Activated CD8-positive, alpha-beta T cell treated with anti-CD3 and anti-CD28 coated beads for 36 hours (primary cell): ENCODE measurements at regions not wholly inside any gene's neighbourhood (a gene's known extent, or its start where the extent isn't known, plus 50 kb on each side); places are given as distances from the start of the nearest gene placed in this dataset.

ENCODE experiments used
- ATAC-seq: fragments of 200-7000 bp; cut with Tn5 transposase; one replicate; pipeline ENCODE4 v1.10.0; 2021; ENCODE audit warnings: mild to moderate bottlenecking, moderate library complexity
- CTCF ChIA-PET: fragments of 350-600 bp; sonication (Branson Sonifier 250); formaldehyde crosslinking; loops from one replicate; lab custom pipeline; 2021; ENCODE audit warnings: antibody characterized with exemption; lab: Charles Lee
- POLR2A ChIA-PET: fragments of 350-600 bp; sonication (Branson Sonifier 250); formaldehyde crosslinking; loops from one replicate; lab custom pipeline; 2021; ENCODE audit warnings: antibody characterized with exemption; lab: Charles Lee
- DNase-seq: peaks from one replicate; pipeline ENCODE4 v3.0.0-alpha.2; 2020
- H3K27ac Mint-ChIP-seq: one replicate; pipeline ENCODE4 v1.8.0; 2021; ENCODE audit warnings: mild to moderate bottlenecking, mixed read lengths
- H3K27me3 Mint-ChIP-seq: one replicate; pipeline ENCODE4 v1.8.0; 2021; ENCODE audit warnings: mixed read lengths
- H3K36me3 Mint-ChIP-seq: one replicate; pipeline ENCODE4 v1.8.0; 2021; ENCODE audit warnings: low read depth, mixed read lengths
- H3K4me1 Mint-ChIP-seq: one replicate; pipeline ENCODE4 v1.8.0; 2021; ENCODE audit warnings: low read depth, mixed read lengths
- H3K4me3 Mint-ChIP-seq: one replicate; pipeline ENCODE4 v1.8.0; 2021; ENCODE audit warnings: mild to moderate bottlenecking, moderate library complexity, mixed read lengths
- H3K9me3 Mint-ChIP-seq: one replicate; pipeline ENCODE4 v1.8.0; 2021; ENCODE audit warnings: mixed read lengths
- intact Hi-C: fragments of 100-400 bp; cut with micrococcal nuclease; formaldehyde crosslinking; loops from one replicate; pipeline ENCODE4 v1.10.0; 2022
- TF ChIP-seq, protein P1 (sequence below): fragments of 200-600 bp; IDR thresholded peaks from one replicate; pipeline ENCODE4 v1.8.0; 2022; ENCODE audit warnings: antibody characterized with exemption, mild to moderate bottlenecking

DNA sequence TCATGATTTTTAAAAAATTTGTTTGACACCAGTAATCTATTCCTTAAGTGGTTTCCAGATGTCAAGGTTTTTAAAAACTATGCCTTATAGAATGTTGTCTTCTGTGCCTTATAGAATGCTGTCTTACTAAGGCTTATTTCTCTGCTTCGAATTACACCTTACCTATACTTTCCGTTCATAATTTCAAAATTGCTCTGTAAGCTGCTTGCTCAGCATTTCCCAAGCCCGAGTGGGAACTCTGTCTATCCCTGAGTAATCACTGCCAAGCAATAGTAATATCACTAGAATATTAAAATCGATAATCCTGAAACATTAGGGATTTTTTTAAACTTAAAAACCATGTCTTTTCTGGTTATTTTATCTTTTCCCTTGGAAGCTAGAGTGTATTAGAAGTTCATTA, 376.3 kb downstream of the PIK3R1 start:
- Mint-ChIP-seq H3K4me1 (no peaks in the 10 kb centered on the region), H3K27me3 (no peaks in the 10 kb centered on the region), H3K27ac (no peak overlapping the region), H3K36me3 (no peaks in the 10 kb centered on the region), H3K4me3 (no peak overlapping the region), H3K9me3 (no peaks in the 10 kb centered on the region)
- DNase-seq (no peak), ATAC-seq (no peak)
- CTCF ChIA-PET = interaction anchor here (1.1 kb wide), 1 partner anchor 74 kb away, joined by 3 read pairs; no protein-coding TSS in a partner anchor
- intact Hi-C loops = no loop called here
- POLR2A ChIA-PET = no interaction called here
- TF ChIP-seq, protein P1, sequence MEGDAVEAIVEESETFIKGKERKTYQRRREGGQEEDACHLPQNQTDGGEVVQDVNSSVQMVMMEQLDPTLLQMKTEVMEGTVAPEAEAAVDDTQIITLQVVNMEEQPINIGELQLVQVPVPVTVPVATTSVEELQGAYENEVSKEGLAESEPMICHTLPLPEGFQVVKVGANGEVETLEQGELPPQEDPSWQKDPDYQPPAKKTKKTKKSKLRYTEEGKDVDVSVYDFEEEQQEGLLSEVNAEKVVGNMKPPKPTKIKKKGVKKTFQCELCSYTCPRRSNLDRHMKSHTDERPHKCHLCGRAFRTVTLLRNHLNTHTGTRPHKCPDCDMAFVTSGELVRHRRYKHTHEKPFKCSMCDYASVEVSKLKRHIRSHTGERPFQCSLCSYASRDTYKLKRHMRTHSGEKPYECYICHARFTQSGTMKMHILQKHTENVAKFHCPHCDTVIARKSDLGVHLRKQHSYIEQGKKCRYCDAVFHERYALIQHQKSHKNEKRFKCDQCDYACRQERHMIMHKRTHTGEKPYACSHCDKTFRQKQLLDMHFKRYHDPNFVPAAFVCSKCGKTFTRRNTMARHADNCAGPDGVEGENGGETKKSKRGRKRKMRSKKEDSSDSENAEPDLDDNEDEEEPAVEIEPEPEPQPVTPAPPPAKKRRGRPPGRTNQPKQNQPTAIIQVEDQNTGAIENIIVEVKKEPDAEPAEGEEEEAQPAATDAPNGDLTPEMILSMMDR = no peak

DNA sequence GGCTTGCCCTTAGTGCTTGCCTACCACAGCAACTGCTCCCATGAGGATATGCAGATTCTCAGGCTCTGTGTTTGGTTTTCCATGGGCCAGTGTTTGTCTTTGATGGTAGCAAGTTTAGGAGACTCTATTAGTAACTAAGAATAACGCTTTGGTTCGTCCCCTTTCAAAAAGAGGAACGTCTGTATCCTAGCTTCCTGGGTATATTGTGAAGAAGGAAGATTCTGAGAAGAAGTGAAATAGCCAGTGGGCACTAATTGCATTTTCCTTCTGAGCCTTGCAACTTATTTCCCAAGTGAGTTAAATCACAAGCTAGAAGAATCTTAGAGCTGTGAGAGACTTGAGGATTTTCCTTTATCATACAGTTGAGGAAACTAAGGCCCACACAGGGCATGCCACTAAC, 376.8 kb downstream of the PIK3R1 start:
- H3K27ac Mint-ChIP-seq = no peak overlapping the region
- TF ChIP-seq, protein P1 = no peak
- POLR2A ChIA-PET = no interaction called here
- H3K36me3 Mint-ChIP-seq = no peaks in the 10 kb centered on the region
- intact Hi-C loops = no loop called here
- no peak overlapping the region for H3K4me3 Mint-ChIP-seq
- no peaks in the 10 kb centered on the region for H3K4me1 Mint-ChIP-seq
- DNase-seq = no peak
- H3K27me3 Mint-ChIP-seq = no peaks in the 10 kb centered on the region
- no peaks in the 10 kb centered on the region for H3K9me3 Mint-ChIP-seq
- CTCF ChIA-PET = interaction anchor here (1.1 kb wide), 1 partner anchor 74 kb away, joined by 3 read pairs; no protein-coding TSS in a partner anchor
- no peak for ATAC-seq

DNA sequence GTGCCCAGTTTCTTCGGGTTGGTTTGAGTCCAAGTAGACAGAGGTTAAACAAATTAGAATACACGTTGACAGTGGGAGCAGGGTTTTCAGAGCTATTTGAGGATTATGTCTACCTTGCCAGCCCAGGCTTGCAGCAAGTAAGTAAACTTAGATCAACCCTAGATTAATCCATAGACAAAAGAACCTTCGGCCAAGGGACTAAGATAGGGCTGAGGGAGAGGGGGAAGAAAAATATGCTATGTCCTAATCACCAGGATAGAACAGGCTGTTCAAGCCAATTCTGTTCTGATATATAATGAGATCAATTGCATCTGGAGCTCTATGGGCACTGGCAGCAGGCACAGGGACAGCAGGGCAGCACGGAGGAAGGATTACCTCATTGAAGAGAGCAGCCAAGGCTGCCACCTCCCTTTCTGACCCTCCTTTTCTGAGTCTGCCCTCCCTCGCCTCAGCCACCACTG, 377.7 kb downstream of the PIK3R1 start:
- ChIA-PET POLR2A (interaction anchor here (0.6 kb wide), 1 partner anchor 179 kb away, joined by 3 read pairs; no protein-coding TSS in a partner anchor), CTCF (no interaction called here)
- H3K27me3 Mint-ChIP-seq = no peaks in the 10 kb centered on the region

DNA sequence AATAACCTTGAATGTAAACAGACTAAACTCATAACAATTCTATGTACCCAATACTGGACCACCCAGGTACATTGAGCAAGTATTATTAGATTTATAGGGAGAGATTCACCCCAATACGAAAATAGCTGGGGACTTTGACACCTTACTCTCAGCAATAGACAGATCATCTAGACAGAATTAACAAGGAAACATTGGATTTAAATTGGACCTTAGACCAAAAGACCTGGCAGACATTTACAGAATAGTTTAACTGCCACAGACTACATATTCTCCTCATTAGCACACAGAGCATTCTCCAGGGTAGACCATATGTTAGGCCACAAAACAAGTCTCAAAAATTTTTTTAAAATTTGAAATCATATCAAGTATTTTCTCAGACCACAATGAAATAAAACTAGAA, 397.4 kb downstream of the PIK3R1 start:
- ChIA-PET CTCF (no interaction called here), POLR2A (no interaction called here)
- Mint-ChIP-seq H3K27me3 (peaks cover 9% of the 10 kb centered on the region), H3K4me1 (no peaks in the 10 kb centered on the region), H3K36me3 (peaks cover 4% of the 10 kb centered on the region), H3K9me3 (peaks cover 31% of the 10 kb centered on the region), H3K27ac (no peak overlapping the region), H3K4me3 (no peak overlapping the region)
- TF ChIP-seq, protein P1 = no peak
- intact Hi-C loops = no loop called here
- no peak for ATAC-seq
- no peak for DNase-seq

More for the DNA sequence above, 377.7 kb downstream of the PIK3R1 start:
- intact Hi-C loops = no loop called here
- H3K27ac Mint-ChIP-seq = no peak overlapping the region
- no peaks in the 10 kb centered on the region for H3K4me1 Mint-ChIP-seq
- no peak for ATAC-seq
- DNase-seq = no peak
- TF ChIP-seq, protein P1 = no peak
- no peak overlapping the region for H3K4me3 Mint-ChIP-seq
- H3K9me3 Mint-ChIP-seq = no peaks in the 10 kb centered on the region
- no peaks in the 10 kb centered on the region for H3K36me3 Mint-ChIP-seq

DNA sequence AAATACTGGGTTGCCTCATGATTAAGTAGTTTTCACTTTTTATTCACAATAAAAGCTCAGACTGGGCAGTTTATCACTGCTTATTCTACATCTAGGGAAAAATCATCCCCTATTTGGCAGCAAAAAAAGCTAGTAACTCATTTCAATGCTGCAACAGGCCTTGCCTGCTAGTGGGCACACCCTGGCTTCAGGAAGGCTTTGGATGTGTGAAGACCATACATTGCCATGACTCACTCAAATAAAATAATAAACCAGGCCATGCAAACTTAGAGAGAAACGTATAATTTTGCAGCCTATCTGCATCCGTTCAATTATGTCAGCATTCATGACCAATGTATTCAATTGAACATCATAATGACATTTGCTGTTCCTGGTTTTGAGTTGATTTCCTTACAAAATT, 402.9 kb downstream of the PIK3R1 start:
- TF ChIP-seq, protein P1 = no peak
- intact Hi-C loops = no loop called here

More for the DNA sequence above, 402.9 kb downstream of the PIK3R1 start:
- H3K9me3 Mint-ChIP-seq = peaks cover 7% of the 10 kb centered on the region
- no peak for DNase-seq
- no peaks in the 10 kb centered on the region for H3K36me3 Mint-ChIP-seq
- peaks cover 8% of the 10 kb centered on the region for H3K27me3 Mint-ChIP-seq
- no peaks in the 10 kb centered on the region for H3K4me1 Mint-ChIP-seq
- CTCF ChIA-PET = no interaction called here
- no peak for ATAC-seq
- no peak overlapping the region for H3K4me3 Mint-ChIP-seq
- no peak overlapping the region for H3K27ac Mint-ChIP-seq
- POLR2A ChIA-PET = interaction anchor here (0.6 kb wide), 1 partner anchor 965 kb away, joined by 3 read pairs; no protein-coding TSS in a partner anchor
